ENCODE measurements at regions not wholly inside any gene's neighbourhood (a gene's known extent, or its start where the extent isn't known, plus 50 kb on each side); places are given as distances from the start of the nearest gene placed in this dataset.

DNA sequence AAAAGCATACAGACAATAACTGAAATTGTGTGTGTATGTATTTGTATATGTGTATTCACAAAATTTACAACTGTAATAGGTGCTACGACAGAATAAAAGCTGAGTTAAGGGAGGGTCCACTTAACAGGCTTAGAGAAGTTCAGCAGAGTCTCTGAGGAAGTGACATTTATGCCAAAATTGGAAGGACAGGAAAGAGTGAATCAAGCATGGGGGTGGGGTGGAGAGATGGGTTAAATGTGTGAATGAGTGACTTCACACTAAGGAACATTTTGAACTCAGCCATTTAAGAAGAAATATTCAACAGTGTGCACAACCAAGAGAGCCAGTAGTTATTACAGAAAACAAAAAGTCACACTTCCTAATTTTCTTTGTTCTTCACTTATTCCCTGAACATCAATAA is 53.8 kb upstream of the RGS1 start:
- H3K4me3 ChIP-seq (ENCODE audit: low read length), result no peak overlapping the region
- TF ChIP-seq, protein P1, sequence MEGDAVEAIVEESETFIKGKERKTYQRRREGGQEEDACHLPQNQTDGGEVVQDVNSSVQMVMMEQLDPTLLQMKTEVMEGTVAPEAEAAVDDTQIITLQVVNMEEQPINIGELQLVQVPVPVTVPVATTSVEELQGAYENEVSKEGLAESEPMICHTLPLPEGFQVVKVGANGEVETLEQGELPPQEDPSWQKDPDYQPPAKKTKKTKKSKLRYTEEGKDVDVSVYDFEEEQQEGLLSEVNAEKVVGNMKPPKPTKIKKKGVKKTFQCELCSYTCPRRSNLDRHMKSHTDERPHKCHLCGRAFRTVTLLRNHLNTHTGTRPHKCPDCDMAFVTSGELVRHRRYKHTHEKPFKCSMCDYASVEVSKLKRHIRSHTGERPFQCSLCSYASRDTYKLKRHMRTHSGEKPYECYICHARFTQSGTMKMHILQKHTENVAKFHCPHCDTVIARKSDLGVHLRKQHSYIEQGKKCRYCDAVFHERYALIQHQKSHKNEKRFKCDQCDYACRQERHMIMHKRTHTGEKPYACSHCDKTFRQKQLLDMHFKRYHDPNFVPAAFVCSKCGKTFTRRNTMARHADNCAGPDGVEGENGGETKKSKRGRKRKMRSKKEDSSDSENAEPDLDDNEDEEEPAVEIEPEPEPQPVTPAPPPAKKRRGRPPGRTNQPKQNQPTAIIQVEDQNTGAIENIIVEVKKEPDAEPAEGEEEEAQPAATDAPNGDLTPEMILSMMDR (IDR thresholded peaks at IDR 0.05; ENCODE audit: insufficient read depth, low read depth, low read length, missing control alignments), result no peak
- no peak for DNase-seq (ENCODE audit: low read depth)

DNA sequence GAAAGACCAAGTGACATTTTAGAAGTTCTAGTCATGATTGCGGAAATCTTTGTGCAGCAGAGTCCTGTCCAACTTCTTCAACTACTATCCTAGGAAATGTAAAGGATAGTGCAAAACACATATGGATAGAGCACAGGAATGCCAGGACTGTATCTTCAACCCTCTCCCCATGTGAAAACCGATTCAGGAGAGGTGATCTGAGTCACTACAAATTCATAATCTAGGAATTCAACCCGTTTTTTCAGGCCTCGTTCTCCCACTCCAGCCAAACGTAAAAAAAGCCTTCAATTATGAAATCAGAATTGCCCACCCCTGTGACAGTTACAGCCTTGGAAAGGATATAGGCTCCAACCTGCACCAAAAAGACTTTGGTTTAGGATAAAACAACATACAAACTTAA is 52.9 kb upstream of the RGS1 start:
- TF ChIP-seq, protein P1 (IDR thresholded peaks at IDR 0.05; ENCODE audit: insufficient read depth, low read depth, low read length, missing control alignments), result no peak
- DNase-seq (ENCODE audit: low read depth), result no peak
- H3K4me3 ChIP-seq (ENCODE audit: low read length), result no peak overlapping the region

DNA sequence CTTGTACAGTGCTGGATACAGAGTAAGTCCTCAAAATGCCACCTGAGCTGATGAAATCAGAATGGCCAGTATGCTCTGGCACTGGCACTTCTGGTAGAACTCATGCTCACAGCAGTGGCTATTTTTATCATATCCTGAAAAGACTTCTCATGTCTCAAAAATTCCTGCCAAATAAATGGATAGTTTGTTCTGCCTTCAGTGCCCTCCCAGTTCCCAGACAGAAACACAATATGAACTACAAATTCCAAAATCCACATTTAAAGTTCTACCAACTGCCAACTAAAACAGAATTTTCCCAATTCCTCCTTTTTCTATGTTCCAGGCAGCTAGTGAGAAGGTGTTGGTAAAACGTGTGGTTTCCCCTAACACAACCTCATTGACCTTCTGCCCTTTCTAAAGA is 51.4 kb upstream of the RGS1 start:
- TF ChIP-seq, protein P1 (IDR thresholded peaks at IDR 0.05; ENCODE audit: insufficient read depth, low read depth, low read length, missing control alignments), result no peak
- no peak for DNase-seq (ENCODE audit: low read depth)
- H3K4me3 ChIP-seq (ENCODE audit: low read length), result no peak overlapping the region
